Hepatic stellate cell (primary cell): ENCODE measurements at regions not wholly inside any gene's neighbourhood (a gene's known extent, or its start where the extent isn't known, plus 50 kb on each side); places are given as distances from the start of the nearest gene placed in this dataset.

ENCODE experiments used
- DNase-seq: peaks from one replicate; pipeline ENCODE4 v3.0.0; 2011; ENCODE audit warnings: low spot score

GRCh38 chr6:84462698-84463097 is 235.3 kb upstream of the CEP162 start:
- peak; percentile 19 for DNase-seq

GRCh38 chr6:84461461-84461860 is 234.0 kb upstream of the CEP162 start:
- DNase-seq, result no peak

- DNase-seq, result no peak
Observed at GRCh38 chr6:84460491-84460890, 233.0 kb upstream of the CEP162 start.

GRCh38 chr6:84459401-84459800 is 232.0 kb upstream of the CEP162 start:
- DNase-seq, result no peak

- no peak for DNase-seq
Observed at GRCh38 chr6:84458271-84458670, 230.8 kb upstream of the CEP162 start.

- DNase-seq, result no peak
Observed at GRCh38 chr6:84457276-84457675, 229.8 kb upstream of the CEP162 start.

GRCh38 chr6:84456803-84457202 is 229.4 kb upstream of the CEP162 start:
- DNase-seq, result no peak

- DNase-seq, result no peak
Observed at GRCh38 chr6:84455511-84456029, 228.1 kb upstream of the CEP162 start.

GRCh38 chr6:84453499-84453898 is 226.1 kb upstream of the CEP162 start:
- DNase-seq, result no peak

- DNase-seq, result no peak
Observed at GRCh38 chr6:84450018-84450417, 222.6 kb upstream of the CEP162 start.

GRCh38 chr6:84449220-84449619 is 221.8 kb upstream of the CEP162 start:
- no peak for DNase-seq

- DNase-seq, result no peak
Observed at GRCh38 chr6:84448331-84448730, 220.9 kb upstream of the CEP162 start.

GRCh38 chr6:84447651-84448050 is 220.2 kb upstream of the CEP162 start:
- no peak for DNase-seq

- DNase-seq, result no peak
Observed at GRCh38 chr6:84445068-84445467, 217.6 kb upstream of the CEP162 start.

GRCh38 chr6:84442208-84442607 is 214.8 kb upstream of the CEP162 start:
- no peak for DNase-seq

- no peak for DNase-seq
Observed at GRCh38 chr6:84441456-84441855, 214.0 kb upstream of the CEP162 start.

GRCh38 chr6:84434550-84434949 is 207.1 kb upstream of the CEP162 start:
- DNase-seq, result no peak

- DNase-seq, result no peak
Observed at GRCh38 chr6:84432619-84433018, 205.2 kb upstream of the CEP162 start.

- peak; percentile 21 for DNase-seq
Observed at GRCh38 chr6:84428300-84428907, 201.0 kb upstream of the CEP162 start.

GRCh38 chr6:84425971-84426705 is 198.7 kb upstream of the CEP162 start:
- DNase-seq, result no peak

- DNase-seq, result no peak
Observed at GRCh38 chr6:84424956-84425355, 197.5 kb upstream of the CEP162 start.

- peak; percentile 25 for DNase-seq
Observed at GRCh38 chr6:84422380-84422968, 195.0 kb upstream of the CEP162 start.

GRCh38 chr6:84421031-84421430 is 193.6 kb upstream of the CEP162 start:
- DNase-seq, result no peak
